HUES48 (cell line): ENCODE measurements at regions not wholly inside any gene's neighbourhood (a gene's known extent, or its start where the extent isn't known, plus 50 kb on each side); places are given as distances from the start of the nearest gene placed in this dataset.

ENCODE experiments used
- H3K27ac ChIP-seq: one replicate; pipeline ENCODE4 v1.7.0; 2013; ENCODE audit warnings: low read depth, low read length, inconsistent platforms
- H3K27me3 ChIP-seq: 2 replicates; pipeline ENCODE4 v1.6.1; 2013; ENCODE audit warnings: mild to moderate bottlenecking, low read length; ENCODE audit not compliant: control insufficient read depth, insufficient read depth
- H3K36me3 ChIP-seq: 2 replicates; pipeline ENCODE4 v1.6.1; 2013; ENCODE audit warnings: low read length; ENCODE audit not compliant: control insufficient read depth, insufficient read depth
- H3K4me1 ChIP-seq: 2 replicates; pipeline ENCODE4 v1.6.1; 2013; ENCODE audit warnings: mild to moderate bottlenecking, low read length; ENCODE audit not compliant: control insufficient read depth, insufficient read depth
- H3K4me3 ChIP-seq: 2 replicates; pipeline ENCODE4 v1.5.1; 2013; ENCODE audit warnings: mild to moderate bottlenecking, low read depth, low read length
- H3K9ac ChIP-seq: 2 replicates; pipeline ENCODE4 v1.6.1; 2013; ENCODE audit warnings: mild to moderate bottlenecking, low read depth, low read length, moderate library complexity
- H3K9me3 ChIP-seq: 2 replicates; pipeline ENCODE4 v1.6.1; 2013; ENCODE audit warnings: low read length; ENCODE audit not compliant: control insufficient read depth, insufficient read depth

DNA sequence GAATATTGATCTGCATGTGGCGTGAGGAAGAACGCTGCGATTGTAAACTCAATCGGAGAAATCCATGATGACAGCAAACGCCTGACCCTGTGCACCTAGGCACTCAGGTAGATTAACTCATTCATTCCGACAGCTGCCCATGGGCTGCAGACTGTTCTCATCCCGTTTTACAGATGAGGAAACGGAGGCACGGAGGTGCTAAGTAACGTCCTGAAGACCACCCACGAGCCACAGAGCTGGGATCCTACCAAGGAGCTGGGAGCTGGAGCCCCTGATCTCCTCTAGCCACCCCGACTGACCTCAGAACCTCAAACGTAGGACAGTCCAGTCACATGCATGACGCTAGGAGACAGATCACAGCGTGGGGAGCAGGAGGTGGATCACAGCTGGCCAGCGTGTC lies 1092.7 kb downstream of the BRD1 start:
- Histone ChIP-seq H3K4me1 (no peaks in the 10 kb centered on the region), H3K27me3 (no peaks in the 10 kb centered on the region), H3K9ac (no peak overlapping the region), H3K4me3 (no peak overlapping the region), H3K27ac (no peak overlapping the region), H3K9me3 (no peaks in the 10 kb centered on the region), H3K36me3 (no peaks in the 10 kb centered on the region)

DNA sequence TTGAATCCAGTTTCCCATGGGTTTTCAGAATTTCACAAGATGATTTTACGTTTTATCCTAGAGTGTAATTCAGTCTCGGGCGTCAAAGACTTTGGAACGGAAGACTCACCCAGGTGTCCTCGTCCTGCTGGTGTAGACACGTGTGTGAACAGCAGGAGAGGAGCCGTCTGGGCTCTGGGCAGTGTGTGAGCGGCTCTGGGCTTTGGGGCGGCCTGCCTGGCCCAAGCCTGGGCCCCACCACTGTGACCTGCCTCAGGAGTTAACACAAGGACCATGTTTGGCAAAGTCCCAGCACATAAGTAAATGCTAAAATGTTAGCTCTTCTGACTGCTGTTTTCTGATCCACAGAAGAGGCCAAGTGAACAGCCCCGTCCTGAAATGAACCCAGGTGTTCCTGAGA lies 1093.3 kb downstream of the BRD1 start:
- Histone ChIP-seq H3K9me3 (no peaks in the 10 kb centered on the region), H3K27ac (no peak overlapping the region), H3K4me3 (no peak overlapping the region), H3K36me3 (no peaks in the 10 kb centered on the region), H3K9ac (no peak overlapping the region), H3K4me1 (no peaks in the 10 kb centered on the region), H3K27me3 (no peaks in the 10 kb centered on the region)

DNA sequence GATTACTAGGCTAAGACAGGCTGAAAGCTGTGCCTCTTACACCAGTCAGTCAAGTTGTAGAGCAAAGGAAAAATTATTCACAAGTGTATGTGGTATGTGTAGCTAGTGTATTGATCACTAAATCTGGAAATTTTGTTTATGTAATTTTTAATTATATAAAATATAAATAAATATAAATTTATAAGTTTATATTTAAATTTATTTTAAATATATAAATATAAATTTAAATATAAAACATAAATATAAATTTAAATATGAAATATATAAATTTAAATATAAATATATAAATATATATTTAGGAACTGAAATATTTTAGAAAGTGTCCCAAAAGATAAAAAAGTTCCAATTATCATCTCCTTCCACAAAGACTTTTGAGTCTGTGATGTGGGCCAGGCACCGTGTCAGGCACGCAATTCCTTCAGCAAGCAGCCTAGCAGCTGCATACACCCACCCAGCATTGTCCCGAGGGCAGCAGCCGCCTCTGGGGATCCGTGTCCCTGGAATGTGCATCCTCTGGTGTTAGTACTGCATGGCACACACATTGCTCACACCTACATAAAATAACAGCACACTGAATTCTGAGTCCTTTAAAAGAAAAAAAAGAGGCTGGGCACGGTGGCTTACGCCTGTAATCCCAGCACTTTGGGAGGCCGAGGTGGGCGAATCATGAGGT lies 1098.0 kb downstream of the BRD1 start:
- H3K4me3 ChIP-seq, result no peak overlapping the region
- H3K27ac ChIP-seq, result no peak overlapping the region
- no peaks in the 10 kb centered on the region for H3K36me3 ChIP-seq
- no peak overlapping the region for H3K9ac ChIP-seq
- H3K9me3 ChIP-seq, result peaks cover 8% of the 10 kb centered on the region; the same call in 1 of the 2 replicates
- H3K4me1 ChIP-seq, result no peaks in the 10 kb centered on the region
- H3K27me3 ChIP-seq, result no peaks in the 10 kb centered on the region

DNA sequence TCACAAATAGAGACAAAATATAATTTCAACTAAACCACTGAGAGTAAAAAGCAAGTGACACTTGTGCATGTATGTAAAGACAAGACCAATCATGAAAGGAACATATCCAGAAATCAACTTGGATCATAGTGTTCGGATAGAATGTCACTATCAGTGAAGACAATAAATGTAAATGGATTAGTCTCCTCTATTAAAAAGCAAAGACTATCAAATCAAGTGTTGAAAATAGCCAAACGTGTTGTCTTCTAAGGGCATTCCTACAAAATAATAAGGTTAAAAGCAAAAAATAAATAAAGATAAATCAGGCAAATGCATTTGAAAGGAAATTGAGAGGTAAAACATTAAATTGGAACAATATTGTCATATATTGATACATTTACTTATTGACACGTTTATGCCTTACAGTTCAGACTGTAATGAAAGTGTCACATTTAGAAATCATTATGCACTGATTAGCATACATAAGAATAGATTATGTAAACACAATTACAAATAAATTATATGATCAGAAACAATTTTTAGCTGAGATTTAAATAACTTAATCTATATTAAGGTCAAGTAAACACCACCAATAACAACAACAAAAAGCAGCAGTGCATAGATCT lies 1100.1 kb downstream of the BRD1 start:
- H3K9ac ChIP-seq, result no peak overlapping the region
- no peaks in the 10 kb centered on the region for H3K4me1 ChIP-seq
- H3K4me3 ChIP-seq, result no peak overlapping the region
- H3K36me3 ChIP-seq, result no peaks in the 10 kb centered on the region
- H3K27me3 ChIP-seq, result no peaks in the 10 kb centered on the region
- no peak overlapping the region for H3K27ac ChIP-seq
- peaks cover 8% of the 10 kb centered on the region; the same call in 1 of the 2 replicates for H3K9me3 ChIP-seq

DNA sequence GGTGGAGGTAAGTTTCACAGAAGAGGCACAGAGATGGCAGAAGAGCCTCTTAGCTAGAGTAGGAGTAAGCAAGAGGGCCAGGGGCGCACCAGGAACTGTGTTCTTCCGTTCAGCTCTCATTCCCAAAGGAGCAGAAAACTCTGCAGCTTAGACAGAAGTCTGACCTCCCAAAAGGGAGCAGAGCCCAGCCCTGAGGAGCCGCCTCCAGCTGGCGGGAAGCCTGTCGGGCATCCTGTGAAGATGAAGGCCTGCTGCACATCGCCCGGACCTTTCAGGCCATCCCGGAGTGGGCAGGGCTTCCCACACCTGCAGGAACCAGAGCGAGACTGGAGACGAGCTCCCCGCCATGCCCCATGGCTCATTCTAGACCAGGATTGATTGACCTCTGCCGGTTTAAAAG lies 1102.8 kb downstream of the BRD1 start:
- Histone ChIP-seq H3K4me1 (no peaks in the 10 kb centered on the region), H3K9ac (no peak overlapping the region), H3K27me3 (no peaks in the 10 kb centered on the region), H3K4me3 (no peak overlapping the region), H3K9me3 (peaks cover 8% of the 10 kb centered on the region; the same call in 1 of the 2 replicates), H3K36me3 (no peaks in the 10 kb centered on the region), H3K27ac (no peak overlapping the region)

DNA sequence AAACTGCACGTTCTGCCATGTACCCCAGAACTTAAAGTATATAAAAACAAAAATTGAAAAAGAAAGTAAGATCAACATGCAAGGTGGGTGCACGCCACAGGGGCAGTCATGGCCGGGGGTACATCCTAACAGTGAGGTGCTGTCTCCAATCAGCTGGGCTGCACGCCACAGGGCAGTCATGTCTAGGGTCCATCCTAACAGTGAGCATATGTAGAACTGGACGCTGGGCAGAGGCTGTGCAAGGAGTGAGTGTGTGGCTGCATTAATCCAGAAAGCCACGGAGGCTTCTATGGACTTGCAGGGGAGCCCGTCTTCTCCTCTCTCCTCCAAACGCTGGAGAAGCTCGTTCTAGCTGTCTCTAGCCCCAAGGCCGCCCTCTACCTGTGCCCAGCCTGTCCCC lies 1105.0 kb downstream of the BRD1 start:
- Histone ChIP-seq H3K27ac (no peak overlapping the region), H3K4me3 (no peak overlapping the region), H3K4me1 (no peaks in the 10 kb centered on the region), H3K9ac (no peak overlapping the region), H3K27me3 (no peaks in the 10 kb centered on the region), H3K9me3 (peaks cover 6% of the 10 kb centered on the region; the same call in 1 of the 2 replicates), H3K36me3 (no peaks in the 10 kb centered on the region)

DNA sequence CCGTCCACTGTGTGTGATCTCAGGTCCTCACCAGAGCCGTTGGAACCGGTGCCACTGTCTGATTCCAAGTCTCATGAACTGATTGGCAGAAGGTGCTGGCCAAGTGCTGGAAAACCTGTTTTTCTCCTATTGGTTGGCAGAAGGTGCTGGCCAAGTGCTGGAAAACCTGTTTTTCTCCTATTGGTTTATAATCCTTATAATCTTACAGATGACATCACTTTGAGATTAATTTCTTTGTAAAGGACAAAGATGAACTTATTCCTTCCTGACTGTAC lies 1106.3 kb downstream of the BRD1 start:
- Histone ChIP-seq H3K4me1 (peaks cover 4% of the 10 kb centered on the region; the same call in 1 of the 2 replicates), H3K27me3 (no peaks in the 10 kb centered on the region), H3K27ac (no peak overlapping the region)

DNA sequence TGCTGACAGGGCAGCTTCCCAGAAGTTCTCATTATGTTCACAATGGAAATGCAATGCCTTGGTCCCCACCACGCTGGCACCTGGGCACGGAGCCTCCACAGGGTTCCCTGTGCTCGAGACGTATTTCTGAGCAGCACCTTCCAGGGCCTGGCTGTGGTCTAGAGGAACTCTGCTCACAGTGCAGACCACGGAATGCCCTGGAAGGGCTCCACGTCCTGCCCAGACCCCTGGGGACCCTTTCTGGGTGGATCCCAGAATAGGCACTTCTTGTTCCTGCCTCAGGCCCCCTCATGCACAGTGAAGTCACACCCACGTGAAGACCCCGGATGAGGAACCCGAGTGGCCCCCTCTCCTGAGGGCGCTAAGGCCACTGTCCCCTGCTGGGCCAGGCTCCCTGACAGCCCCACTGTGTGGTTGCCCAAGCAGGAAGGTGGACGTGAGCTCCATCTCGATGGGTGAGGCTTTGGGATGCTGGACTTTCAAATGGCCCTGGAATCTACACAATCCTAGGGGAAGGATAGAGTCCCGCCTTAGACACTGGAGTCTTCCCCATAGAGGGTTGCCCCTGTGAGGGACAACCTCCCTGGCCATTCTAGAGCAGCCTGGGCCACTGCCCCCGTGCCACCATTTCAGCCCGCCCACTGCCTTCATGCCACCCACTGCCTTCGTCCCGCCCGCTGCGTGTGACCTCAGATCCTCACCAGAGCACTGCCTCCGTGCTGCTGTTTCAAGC lies 1106.8 kb downstream of the BRD1 start:
- Histone ChIP-seq H3K27ac (no peak overlapping the region), H3K9me3 (no peaks in the 10 kb centered on the region), H3K4me1 (peaks cover 4% of the 10 kb centered on the region; the same call in 1 of the 2 replicates), H3K4me3 (no peak overlapping the region), H3K27me3 (no peaks in the 10 kb centered on the region), H3K9ac (no peak overlapping the region), H3K36me3 (no peaks in the 10 kb centered on the region)

More for the DNA sequence above, 1106.3 kb downstream of the BRD1 start:
- Histone ChIP-seq H3K4me3 (no peak overlapping the region), H3K9ac (no peak overlapping the region), H3K9me3 (no peaks in the 10 kb centered on the region), H3K36me3 (no peaks in the 10 kb centered on the region)

DNA sequence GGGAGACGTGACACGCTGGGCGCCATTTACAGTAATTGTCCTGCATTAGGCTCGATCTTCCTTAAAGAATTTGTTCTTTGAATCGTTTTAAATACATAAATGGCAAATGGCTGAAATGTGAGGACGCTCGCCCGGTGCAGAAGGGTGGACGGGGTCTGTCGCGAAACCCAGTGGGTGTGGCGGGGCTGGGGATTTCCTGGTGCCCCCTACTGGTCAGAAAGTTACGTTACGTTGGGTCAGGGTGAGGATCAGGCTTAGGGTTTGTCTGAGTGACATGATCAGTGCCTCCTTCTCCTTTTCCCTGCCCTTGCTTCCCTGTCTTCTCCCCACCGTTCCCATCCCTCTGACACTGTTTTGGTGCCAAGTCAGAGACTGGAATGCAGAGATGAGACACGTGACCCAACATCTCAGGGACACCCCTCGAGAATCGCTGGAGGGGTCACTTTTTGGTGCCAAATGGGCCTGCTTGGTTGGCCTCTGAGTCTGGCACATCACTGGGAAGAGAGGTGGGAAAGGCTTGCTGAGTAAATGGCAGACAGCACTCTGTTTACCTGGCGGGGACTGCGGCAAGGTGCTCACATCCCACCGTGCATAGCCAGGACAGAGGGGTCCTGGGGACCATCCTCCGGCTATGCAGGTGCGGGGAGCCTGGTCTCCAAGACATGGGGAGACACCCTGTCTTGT lies 1107.6 kb downstream of the BRD1 start:
- Histone ChIP-seq H3K9me3 (no peaks in the 10 kb centered on the region), H3K9ac (no peak overlapping the region), H3K27me3 (no peaks in the 10 kb centered on the region), H3K27ac (no peak overlapping the region), H3K4me1 (peaks cover 4% of the 10 kb centered on the region; the same call in 1 of the 2 replicates), H3K4me3 (no peak overlapping the region), H3K36me3 (no peaks in the 10 kb centered on the region)

DNA sequence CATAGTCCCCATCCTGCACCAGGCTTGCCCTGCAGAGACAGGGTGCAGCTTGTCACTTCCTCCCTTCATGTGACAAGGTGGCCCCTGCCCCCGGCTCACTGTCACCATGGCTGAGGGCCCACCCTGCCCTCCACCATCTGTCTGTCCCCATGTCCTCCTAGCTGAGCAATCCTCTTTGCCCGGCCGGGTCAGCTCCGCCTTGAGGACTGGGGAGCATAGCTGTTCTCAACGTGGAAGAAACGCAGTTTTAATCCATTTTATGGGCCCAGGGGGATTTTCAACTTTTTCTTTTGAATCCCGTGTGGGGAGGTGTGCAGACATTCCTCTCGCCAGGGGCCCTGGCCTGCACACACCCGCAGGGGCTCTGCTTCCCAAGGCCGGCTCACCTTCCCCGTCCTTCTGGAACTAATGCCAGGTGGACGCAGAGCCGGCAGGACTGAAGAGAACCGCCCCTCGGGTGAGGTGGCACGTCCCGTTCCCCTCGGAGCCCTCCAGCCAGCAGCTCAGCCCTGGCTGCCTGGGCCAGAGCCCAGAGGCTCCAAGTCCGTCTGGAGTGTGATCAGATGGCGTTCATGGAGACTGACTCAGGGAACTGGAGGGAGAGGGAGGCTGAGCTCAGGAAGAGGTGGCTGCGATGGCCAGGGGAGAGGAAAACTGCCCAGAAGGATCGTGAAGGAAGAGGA lies 1108.7 kb downstream of the BRD1 start:
- Histone ChIP-seq H3K27me3 (no peaks in the 10 kb centered on the region), H3K9me3 (no peaks in the 10 kb centered on the region), H3K27ac (no peak overlapping the region), H3K4me3 (no peak overlapping the region), H3K9ac (no peak overlapping the region), H3K4me1 (peaks cover 4% of the 10 kb centered on the region; the same call in 1 of the 2 replicates), H3K36me3 (no peaks in the 10 kb centered on the region)
